Sigmoid colon (tissue), 4 donors: ENCODE measurements at regions not wholly inside any gene's neighbourhood (a gene's known extent, or its start where the extent isn't known, plus 50 kb on each side); places are given as distances from the start of the nearest gene placed in this dataset.

Experiments
- CTCF ChIP-seq, 4 experiments: fragments of 450-650 bp in 3 of 4; fragments of 200-600 bp in 1 of 4; IDR thresholded peaks; one replicate each; pipeline ENCODE4 v1.5.1; 2016 to 2019; ENCODE audit warnings: antibody characterized with exemption in 4 of 4, mild to moderate bottlenecking in 3 of 4, moderate library complexity in 2 of 4
- EP300 ChIP-seq, 4 donors: sonication (generic); formaldehyde crosslinking; IDR thresholded peaks; one replicate each; pipeline ENCODE4 v1.6.1; 2017; ENCODE audit warnings: antibody characterized with exemption in 4 of 4

DNA sequence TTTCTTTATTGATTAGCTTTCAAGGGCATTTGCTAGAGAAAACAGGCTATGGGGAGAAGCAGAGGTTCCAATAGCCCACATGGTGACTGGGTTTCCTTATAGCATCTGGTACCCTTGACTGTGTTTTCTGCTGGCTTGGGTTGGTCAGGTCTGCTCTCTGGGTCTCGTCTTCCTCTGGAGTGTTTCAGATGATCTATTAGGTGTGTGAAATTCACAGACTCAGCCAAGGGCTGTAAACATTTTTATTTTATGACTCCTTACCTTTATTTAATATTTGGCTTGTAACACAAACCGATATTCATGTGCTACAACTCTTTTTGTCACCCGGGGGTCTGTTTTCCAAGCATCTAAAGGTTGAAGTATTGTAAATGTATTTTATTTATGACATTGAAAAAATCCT is 338.9 kb downstream of the GADD45G start:
- TF ChIP-seq CTCF (IDR thresholded peaks at IDR 0.05) (no peak), EP300 (IDR thresholded peaks at IDR 0.05) (peak in 1 of 4 donors; percentile 36)
